ENCODE measurements at regions not wholly inside any gene's neighbourhood (a gene's known extent, or its start where the extent isn't known, plus 50 kb on each side); places are given as distances from the start of the nearest gene placed in this dataset.

- H3K27me3 ChIP-seq (ENCODE audit: insufficient read depth, poor library complexity, severe bottlenecking): peaks cover 14% of the 10 kb centered on the region
- DNase-seq (ENCODE audit: low spot score) (no peak), ATAC-seq (ENCODE audit: low read depth) (no peak)
- TF ChIP-seq, protein P1, sequence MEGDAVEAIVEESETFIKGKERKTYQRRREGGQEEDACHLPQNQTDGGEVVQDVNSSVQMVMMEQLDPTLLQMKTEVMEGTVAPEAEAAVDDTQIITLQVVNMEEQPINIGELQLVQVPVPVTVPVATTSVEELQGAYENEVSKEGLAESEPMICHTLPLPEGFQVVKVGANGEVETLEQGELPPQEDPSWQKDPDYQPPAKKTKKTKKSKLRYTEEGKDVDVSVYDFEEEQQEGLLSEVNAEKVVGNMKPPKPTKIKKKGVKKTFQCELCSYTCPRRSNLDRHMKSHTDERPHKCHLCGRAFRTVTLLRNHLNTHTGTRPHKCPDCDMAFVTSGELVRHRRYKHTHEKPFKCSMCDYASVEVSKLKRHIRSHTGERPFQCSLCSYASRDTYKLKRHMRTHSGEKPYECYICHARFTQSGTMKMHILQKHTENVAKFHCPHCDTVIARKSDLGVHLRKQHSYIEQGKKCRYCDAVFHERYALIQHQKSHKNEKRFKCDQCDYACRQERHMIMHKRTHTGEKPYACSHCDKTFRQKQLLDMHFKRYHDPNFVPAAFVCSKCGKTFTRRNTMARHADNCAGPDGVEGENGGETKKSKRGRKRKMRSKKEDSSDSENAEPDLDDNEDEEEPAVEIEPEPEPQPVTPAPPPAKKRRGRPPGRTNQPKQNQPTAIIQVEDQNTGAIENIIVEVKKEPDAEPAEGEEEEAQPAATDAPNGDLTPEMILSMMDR (IDR thresholded peaks at IDR 0.05; ENCODE audit: poor library complexity, severe bottlenecking): no peak
- no peaks in the 10 kb centered on the region for H3K4me1 ChIP-seq (ENCODE audit: insufficient read depth, poor library complexity, severe bottlenecking)
- H3K9me3 ChIP-seq (ENCODE audit: severe bottlenecking): no peaks in the 10 kb centered on the region
- no peaks in the 10 kb centered on the region for H3K36me3 ChIP-seq (ENCODE audit: low read depth)
- H3K4me3 ChIP-seq (ENCODE audit: severe bottlenecking): no peak overlapping the region
- H3K27ac ChIP-seq (ENCODE audit: poor library complexity, severe bottlenecking): no peak overlapping the region
Observed at GRCh38 chr15:81765816-81766215, 280.0 kb downstream of the MEX3B start.

- Histone ChIP-seq H3K27ac (ENCODE audit: poor library complexity, severe bottlenecking) (no peak overlapping the region), H3K4me3 (ENCODE audit: severe bottlenecking) (no peak overlapping the region), H3K9me3 (ENCODE audit: severe bottlenecking) (no peaks in the 10 kb centered on the region), H3K27me3 (ENCODE audit: insufficient read depth, poor library complexity, severe bottlenecking) (peaks cover 14% of the 10 kb centered on the region), H3K36me3 (ENCODE audit: low read depth) (no peaks in the 10 kb centered on the region), H3K4me1 (ENCODE audit: insufficient read depth, poor library complexity, severe bottlenecking) (no peaks in the 10 kb centered on the region)
- DNase-seq (ENCODE audit: low spot score) (no peak), ATAC-seq (ENCODE audit: low read depth) (no peak)
- TF ChIP-seq, protein P1 (IDR thresholded peaks at IDR 0.05; ENCODE audit: poor library complexity, severe bottlenecking): no peak
Observed at GRCh38 chr15:81763304-81763703, 282.5 kb downstream of the MEX3B start.

DNA sequence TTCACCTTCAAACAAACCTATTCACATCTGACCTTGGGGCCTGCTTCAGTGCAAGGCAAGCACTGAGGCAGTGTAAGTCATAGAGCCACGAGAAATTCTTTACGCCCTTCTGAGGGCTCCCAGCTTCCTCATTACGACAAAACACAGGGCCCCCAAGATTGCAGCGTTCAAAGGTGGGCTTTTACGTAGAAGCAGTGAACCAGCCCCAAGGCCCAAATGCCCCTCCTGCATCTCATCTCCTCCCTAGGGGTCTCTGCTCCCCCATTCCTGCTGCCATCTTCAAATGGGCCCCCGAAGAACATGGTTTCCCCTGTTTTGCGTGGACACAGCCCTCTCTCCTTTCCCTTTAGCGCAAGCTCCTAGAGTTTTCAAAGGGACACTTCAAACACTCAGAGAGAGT is 285.1 kb downstream of the MEX3B start:
- Histone ChIP-seq H3K27ac (ENCODE audit: poor library complexity, severe bottlenecking) (no peak overlapping the region), H3K4me1 (ENCODE audit: insufficient read depth, poor library complexity, severe bottlenecking) (no peaks in the 10 kb centered on the region), H3K27me3 (ENCODE audit: insufficient read depth, poor library complexity, severe bottlenecking) (peaks cover 18% of the 10 kb centered on the region), H3K4me3 (ENCODE audit: severe bottlenecking) (no peak overlapping the region), H3K36me3 (ENCODE audit: low read depth) (no peaks in the 10 kb centered on the region), H3K9me3 (ENCODE audit: severe bottlenecking) (no peaks in the 10 kb centered on the region)
- TF ChIP-seq, protein P1 (IDR thresholded peaks at IDR 0.05; ENCODE audit: poor library complexity, severe bottlenecking): no peak
- ATAC-seq (ENCODE audit: low read depth) (no peak), DNase-seq (ENCODE audit: low spot score) (no peak)

GRCh38 chr15:81758818-81759284 is 287.0 kb downstream of the MEX3B start:
- TF ChIP-seq, protein P1 (IDR thresholded peaks at IDR 0.05; ENCODE audit: poor library complexity, severe bottlenecking): no peak
- DNase-seq (ENCODE audit: low spot score): no peak
- Histone ChIP-seq H3K9me3 (ENCODE audit: severe bottlenecking) (no peaks in the 10 kb centered on the region), H3K4me1 (ENCODE audit: insufficient read depth, poor library complexity, severe bottlenecking) (no peaks in the 10 kb centered on the region), H3K27me3 (ENCODE audit: insufficient read depth, poor library complexity, severe bottlenecking) (peaks cover 15% of the 10 kb centered on the region), H3K4me3 (ENCODE audit: severe bottlenecking) (no peak overlapping the region), H3K27ac (ENCODE audit: poor library complexity, severe bottlenecking) (no peak overlapping the region), H3K36me3 (ENCODE audit: low read depth) (no peaks in the 10 kb centered on the region)
- no peak for ATAC-seq (ENCODE audit: low read depth)

- ATAC-seq (ENCODE audit: low read depth) (no peak), DNase-seq (ENCODE audit: low spot score) (no peak)
- Histone ChIP-seq H3K9me3 (ENCODE audit: severe bottlenecking) (no peaks in the 10 kb centered on the region), H3K4me3 (ENCODE audit: severe bottlenecking) (no peak overlapping the region), H3K27ac (ENCODE audit: poor library complexity, severe bottlenecking) (no peak overlapping the region), H3K27me3 (ENCODE audit: insufficient read depth, poor library complexity, severe bottlenecking) (peaks cover 6% of the 10 kb centered on the region), H3K36me3 (ENCODE audit: low read depth) (no peaks in the 10 kb centered on the region), H3K4me1 (ENCODE audit: insufficient read depth, poor library complexity, severe bottlenecking) (no peaks in the 10 kb centered on the region)
- TF ChIP-seq, protein P1 (IDR thresholded peaks at IDR 0.05; ENCODE audit: poor library complexity, severe bottlenecking): no peak
Observed at GRCh38 chr15:81755626-81756025, 290.2 kb downstream of the MEX3B start.

Measured in RWPE2 (cell line).